DND-41 (cell line): ENCODE measurements at regions not wholly inside any gene's neighbourhood (a gene's known extent, or its start where the extent isn't known, plus 50 kb on each side); places are given as distances from the start of the nearest gene placed in this dataset.
"Not testable (repeated sequence)": the region's sequence is repeated elsewhere in the genome, so short reads cannot be mapped to it uniquely, and the experiment has no call there.

Experiments
- EZH2 ChIP-seq: IDR thresholded peaks from 3 replicates; pipeline ENCODE4 v1.6.1; 2012; ENCODE audit warnings: borderline replicate concordance, low read depth, mild to moderate bottlenecking, moderate library complexity, low read length, inconsistent platforms; ENCODE audit not compliant: severe bottlenecking
- TF ChIP-seq, protein P1 (sequence below): IDR thresholded peaks from 2 replicates; pipeline ENCODE4 v1.5.1; 2012; ENCODE audit warnings: borderline replicate concordance, low read length, moderate library complexity, mild to moderate bottlenecking; ENCODE audit not compliant: poor library complexity, severe bottlenecking; ENCODE audit errors: extremely low read depth

- TF ChIP-seq, protein P1, sequence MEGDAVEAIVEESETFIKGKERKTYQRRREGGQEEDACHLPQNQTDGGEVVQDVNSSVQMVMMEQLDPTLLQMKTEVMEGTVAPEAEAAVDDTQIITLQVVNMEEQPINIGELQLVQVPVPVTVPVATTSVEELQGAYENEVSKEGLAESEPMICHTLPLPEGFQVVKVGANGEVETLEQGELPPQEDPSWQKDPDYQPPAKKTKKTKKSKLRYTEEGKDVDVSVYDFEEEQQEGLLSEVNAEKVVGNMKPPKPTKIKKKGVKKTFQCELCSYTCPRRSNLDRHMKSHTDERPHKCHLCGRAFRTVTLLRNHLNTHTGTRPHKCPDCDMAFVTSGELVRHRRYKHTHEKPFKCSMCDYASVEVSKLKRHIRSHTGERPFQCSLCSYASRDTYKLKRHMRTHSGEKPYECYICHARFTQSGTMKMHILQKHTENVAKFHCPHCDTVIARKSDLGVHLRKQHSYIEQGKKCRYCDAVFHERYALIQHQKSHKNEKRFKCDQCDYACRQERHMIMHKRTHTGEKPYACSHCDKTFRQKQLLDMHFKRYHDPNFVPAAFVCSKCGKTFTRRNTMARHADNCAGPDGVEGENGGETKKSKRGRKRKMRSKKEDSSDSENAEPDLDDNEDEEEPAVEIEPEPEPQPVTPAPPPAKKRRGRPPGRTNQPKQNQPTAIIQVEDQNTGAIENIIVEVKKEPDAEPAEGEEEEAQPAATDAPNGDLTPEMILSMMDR = not testable (repeated sequence)
- not testable (repeated sequence) for TF ChIP-seq EZH2
Observed at GRCh38 chr15:77926296-77926695, 151.2 kb downstream of the TBC1D2B start.
